ENCODE measurements at regions not wholly inside any gene's neighbourhood (a gene's known extent, or its start where the extent isn't known, plus 50 kb on each side); places are given as distances from the start of the nearest gene placed in this dataset.

DNA sequence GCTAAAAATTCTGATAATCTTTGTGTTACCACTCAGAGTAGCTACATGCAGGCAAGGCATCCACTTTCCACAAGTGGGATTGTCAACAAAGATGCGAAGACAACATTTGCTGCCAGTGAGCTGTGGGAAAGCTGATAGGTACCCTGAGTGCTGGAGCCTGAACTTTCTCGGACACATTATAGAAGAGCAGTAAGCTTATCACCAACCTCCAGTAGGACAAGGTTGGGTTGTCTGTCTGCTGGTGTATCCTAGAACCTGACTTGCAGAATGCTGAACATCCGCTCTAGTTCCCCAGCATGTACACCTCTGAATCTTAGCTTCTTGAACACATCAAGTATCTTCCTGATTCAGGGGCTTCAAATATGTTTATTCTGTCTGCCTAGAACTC is 103.8 kb upstream of the PPM1H start:
- BruUV-seq (replicated peaks), result no TSS peak
- intact Hi-C loops (cut with micrococcal nuclease), result no loop called here
- DNase-seq (ENCODE audit: low read depth, low spot score) (no peak), FAIRE-seq (no peak)
- POLR2A ChIA-PET, result no interaction called here
- no peaks in the 10 kb centered on the region for H3K79me2 ChIP-seq (ENCODE audit: control insufficient read depth, insufficient read depth, low read length)
- no peaks in the 10 kb centered on the region for H3K9me3 ChIP-seq (replicated peaks; ENCODE audit: control insufficient read depth, insufficient read depth, low read length)
- CTCF ChIA-PET, result no interaction called here
- H3K27ac ChIP-seq (ENCODE audit: insufficient read depth, low read depth, low read length), result no peak overlapping the region
- H3K9ac ChIP-seq (replicated peaks; ENCODE audit: extremely low read depth, insufficient read depth, low read length), result no peak overlapping the region
- H4K20me1 ChIP-seq (replicated peaks; ENCODE audit: control insufficient read depth, extremely low read depth, insufficient read depth, low read length), result no peaks in the 10 kb centered on the region
- H3K9me1 ChIP-seq (replicated peaks; ENCODE audit: control insufficient read depth, extremely low read depth, insufficient read depth, low read length), result no peaks in the 10 kb centered on the region
- no peak overlapping the region for H3K4me3 ChIP-seq (replicated peaks in 1 of 3; ENCODE audit: insufficient read depth in 1 of 3, low read depth in 1 of 3, low read length in 3 of 3)
- no peak overlapping the region for H3K4me2 ChIP-seq (ENCODE audit: insufficient read depth, low read length)
- TF ChIP-seq, protein P1, sequence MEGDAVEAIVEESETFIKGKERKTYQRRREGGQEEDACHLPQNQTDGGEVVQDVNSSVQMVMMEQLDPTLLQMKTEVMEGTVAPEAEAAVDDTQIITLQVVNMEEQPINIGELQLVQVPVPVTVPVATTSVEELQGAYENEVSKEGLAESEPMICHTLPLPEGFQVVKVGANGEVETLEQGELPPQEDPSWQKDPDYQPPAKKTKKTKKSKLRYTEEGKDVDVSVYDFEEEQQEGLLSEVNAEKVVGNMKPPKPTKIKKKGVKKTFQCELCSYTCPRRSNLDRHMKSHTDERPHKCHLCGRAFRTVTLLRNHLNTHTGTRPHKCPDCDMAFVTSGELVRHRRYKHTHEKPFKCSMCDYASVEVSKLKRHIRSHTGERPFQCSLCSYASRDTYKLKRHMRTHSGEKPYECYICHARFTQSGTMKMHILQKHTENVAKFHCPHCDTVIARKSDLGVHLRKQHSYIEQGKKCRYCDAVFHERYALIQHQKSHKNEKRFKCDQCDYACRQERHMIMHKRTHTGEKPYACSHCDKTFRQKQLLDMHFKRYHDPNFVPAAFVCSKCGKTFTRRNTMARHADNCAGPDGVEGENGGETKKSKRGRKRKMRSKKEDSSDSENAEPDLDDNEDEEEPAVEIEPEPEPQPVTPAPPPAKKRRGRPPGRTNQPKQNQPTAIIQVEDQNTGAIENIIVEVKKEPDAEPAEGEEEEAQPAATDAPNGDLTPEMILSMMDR (IDR thresholded peaks at IDR 0.05; ENCODE audit: extremely low read depth in 1 of 2, insufficient read depth in 1 of 2, low read depth in 1 of 2, low read length in 2 of 2), result no peak
- TF ChIP-seq GATA2 (IDR thresholded peaks at IDR 0.05; ENCODE audit: insufficient read depth, insufficient read length, low read depth, low read length) (no peak), EZH2 (IDR thresholded peaks at IDR 0.05; ENCODE audit: borderline replicate concordance, low read depth, low read length, severe bottlenecking) (no peak), FOS (IDR thresholded peaks at IDR 0.05; ENCODE audit: borderline replicate concordance, insufficient read depth, low read length) (no peak), POLR2A (IDR thresholded peaks at IDR 0.05; ENCODE audit: low read depth, low read length) (no peak), JUN (IDR thresholded peaks at IDR 0.05; ENCODE audit: borderline replicate concordance, insufficient read depth, insufficient read length, low read depth) (no peak), POLR2AphosphoS5 (IDR thresholded peaks at IDR 0.05; ENCODE audit: insufficient read depth, low read depth, low read length) (no peak), MYC (IDR thresholded peaks at IDR 0.05; ENCODE audit: low read depth, low read length) (no peak)
- TF ChIP-seq, protein P2, sequence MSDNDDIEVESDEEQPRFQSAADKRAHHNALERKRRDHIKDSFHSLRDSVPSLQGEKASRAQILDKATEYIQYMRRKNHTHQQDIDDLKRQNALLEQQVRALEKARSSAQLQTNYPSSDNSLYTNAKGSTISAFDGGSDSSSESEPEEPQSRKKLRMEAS (IDR thresholded peaks at IDR 0.05; ENCODE audit: insufficient read depth, insufficient read length), result no peak
- no peaks in the 10 kb centered on the region for H3K27me3 ChIP-seq (ENCODE audit: control insufficient read depth in 2 of 2, insufficient read depth in 2 of 2, low read length in 2 of 2)
- dilution Hi-C loops (cut with MboI; ENCODE audit: extremely low pct_ligation_motif_present, low sequenced_read_pairs), result no loop called here
- H2AFZ ChIP-seq (ENCODE audit: low read depth, low read length), result no peak overlapping the region
- no peaks in the 10 kb centered on the region for H3K36me3 ChIP-seq (ENCODE audit: control insufficient read depth in 2 of 2, extremely low read depth in 1 of 2, insufficient read depth in 2 of 2, low read length in 2 of 2)
- no peaks in the 10 kb centered on the region for H3K4me1 ChIP-seq (ENCODE audit: control insufficient read depth, extremely low read depth, insufficient read depth, low read length)

Measured in endothelial cell of umbilical vein (primary cell).